H4 (cell line): ENCODE measurements at regions not wholly inside any gene's neighbourhood (a gene's known extent, or its start where the extent isn't known, plus 50 kb on each side); places are given as distances from the start of the nearest gene placed in this dataset.
A peak's percentile ranks its signal among the peaks of the same experiment; 100 is the strongest.

ENCODE experiments used
- DNase-seq: peaks from one replicate; pipeline ENCODE4 v3.0.0-alpha.2; 2015; ENCODE audit warnings: low spot score

- DNase-seq: no peak
These were observed 159.0 kb upstream of the MEF2C start for GRCh38 chr5:89041976-89042375.

GRCh38 chr5:89041249-89041779 lies 158.3 kb upstream of the MEF2C start:
- DNase-seq: no peak

- peak; percentile 9 for DNase-seq
These were observed 153.9 kb upstream of the MEF2C start for GRCh38 chr5:89036704-89037489.

- no peak for DNase-seq
These were observed 153.2 kb upstream of the MEF2C start for GRCh38 chr5:89036166-89036565.

GRCh38 chr5:89034588-89034987 lies 151.6 kb upstream of the MEF2C start:
- no peak for DNase-seq

GRCh38 chr5:89030798-89031197 lies 147.8 kb upstream of the MEF2C start:
- no peak for DNase-seq

- no peak for DNase-seq
These were observed 145.8 kb upstream of the MEF2C start for GRCh38 chr5:89028595-89029285.

GRCh38 chr5:89024045-89024444 lies 141.1 kb upstream of the MEF2C start:
- no peak for DNase-seq

- DNase-seq: no peak
These were observed 138.1 kb upstream of the MEF2C start for GRCh38 chr5:89020926-89021610.

- no peak for DNase-seq
These were observed 133.8 kb upstream of the MEF2C start for GRCh38 chr5:89016741-89017303.

GRCh38 chr5:89015409-89015808 lies 132.4 kb upstream of the MEF2C start:
- no peak for DNase-seq

GRCh38 chr5:89011778-89012711 lies 129.1 kb upstream of the MEF2C start:
- DNase-seq: no peak

GRCh38 chr5:89010512-89010911 lies 127.5 kb upstream of the MEF2C start:
- DNase-seq: no peak

- DNase-seq: no peak
These were observed 125.3 kb upstream of the MEF2C start for GRCh38 chr5:89008291-89008690.

GRCh38 chr5:89005990-89006389 lies 123.0 kb upstream of the MEF2C start:
- DNase-seq: no peak

GRCh38 chr5:89004379-89004778 lies 121.4 kb upstream of the MEF2C start:
- no peak for DNase-seq

GRCh38 chr5:89003563-89004036 lies 120.6 kb upstream of the MEF2C start:
- DNase-seq: no peak

GRCh38 chr5:88999853-89000252 lies 116.9 kb upstream of the MEF2C start:
- DNase-seq: no peak

- DNase-seq: no peak
These were observed 115.0 kb upstream of the MEF2C start for GRCh38 chr5:88997937-88998336.

- no peak for DNase-seq
These were observed 101.1 kb upstream of the MEF2C start for GRCh38 chr5:88984040-88984439.

GRCh38 chr5:88979726-88980125 lies 96.7 kb upstream of the MEF2C start:
- no peak for DNase-seq
